Skeletal muscle satellite cell (primary cell): ENCODE measurements at regions not wholly inside any gene's neighbourhood (a gene's known extent, or its start where the extent isn't known, plus 50 kb on each side); places are given as distances from the start of the nearest gene placed in this dataset.

Experiments used
- H3K27me3 ChIP-seq: 2 replicates; pipeline ENCODE4 v1.7.0; 2013; ENCODE audit warnings: low read length; ENCODE audit not compliant: control insufficient read depth, insufficient read depth
- H3K36me3 ChIP-seq: 2 replicates; pipeline ENCODE4 v1.7.0; 2013; ENCODE audit warnings: mild to moderate bottlenecking, control low read depth, low read length; ENCODE audit not compliant: insufficient read depth
- H3K4me1 ChIP-seq: 2 replicates; pipeline ENCODE4 v1.7.0; 2013; ENCODE audit warnings: low read length; ENCODE audit not compliant: control insufficient read depth, insufficient read depth
- H3K4me2 ChIP-seq: 2 replicates; pipeline ENCODE4 v1.7.0; 2013; ENCODE audit warnings: mild to moderate bottlenecking, low read length
- H3K4me3 ChIP-seq: 2 replicates; pipeline ENCODE4 v1.7.0; 2013; ENCODE audit warnings: low read length
- H3K9ac ChIP-seq: 2 replicates; pipeline ENCODE4 v1.7.0; 2013; ENCODE audit warnings: mild to moderate bottlenecking, low read depth, low read length, moderate library complexity
- H3K9me3 ChIP-seq: replicated peaks from 2 replicates; pipeline ENCODE4 v1.7.0; 2013; ENCODE audit warnings: mild to moderate bottlenecking, control low read depth, low read length

DNA sequence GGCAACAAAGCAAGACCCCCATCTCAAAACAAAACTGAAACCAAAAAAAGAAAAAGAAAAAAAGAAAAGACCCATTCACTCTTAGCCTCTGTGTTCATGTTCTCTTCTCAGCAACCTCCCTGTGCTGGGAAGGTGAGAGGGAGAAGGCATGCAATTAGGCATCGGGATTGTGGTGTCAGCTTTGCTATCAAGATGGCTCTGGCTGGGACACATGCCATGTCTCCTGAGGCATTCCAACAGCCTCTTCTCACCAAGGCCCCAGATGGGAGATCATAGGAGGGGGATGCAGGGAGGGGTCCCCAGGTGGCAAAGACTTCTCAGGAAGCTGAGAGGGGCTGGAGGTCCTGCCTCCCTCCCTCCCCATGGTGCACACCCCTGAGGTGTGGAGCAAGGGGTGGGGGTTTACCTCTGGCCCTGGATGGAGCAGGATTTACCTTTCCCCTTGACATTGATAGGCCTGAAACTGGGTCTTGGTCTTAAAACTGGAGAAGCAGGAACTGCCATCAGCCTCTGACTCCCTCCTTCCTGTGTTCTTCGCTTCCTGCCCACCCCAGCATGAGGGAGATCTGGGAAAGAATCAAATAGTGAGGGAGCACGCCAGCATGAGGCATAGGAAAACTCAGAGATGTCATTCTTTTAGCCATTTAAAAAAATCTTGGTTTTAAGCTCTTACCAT lies 96.2 kb upstream of the DUSP5 start:
- H3K4me3 ChIP-seq, result no peak overlapping the region
- H3K4me1 ChIP-seq, result peaks cover 31% of the 10 kb centered on the region
- no peaks in the 10 kb centered on the region for H3K27me3 ChIP-seq
- H3K4me2 ChIP-seq, result no peak overlapping the region
- peak overlapping the region; percentile 9 for H3K9ac ChIP-seq
- H3K36me3 ChIP-seq, result no peaks in the 10 kb centered on the region
- H3K9me3 ChIP-seq, result no peaks in the 10 kb centered on the region

DNA sequence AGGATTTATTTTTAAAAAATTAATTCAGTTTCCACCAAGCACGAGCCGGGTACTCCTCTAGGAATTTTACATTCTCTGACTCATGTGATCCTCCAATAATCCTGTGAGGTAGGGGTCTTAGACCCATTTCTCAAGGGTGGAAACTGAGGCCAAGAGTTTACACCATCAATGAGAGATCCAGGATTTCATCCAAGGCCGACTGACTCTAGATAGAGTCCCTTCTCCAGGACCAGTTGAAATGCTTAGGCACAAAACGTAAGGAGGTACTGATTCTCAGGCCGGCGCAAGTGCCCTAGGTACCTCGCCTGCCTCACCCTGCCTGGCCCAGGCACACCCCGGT lies 95.7 kb upstream of the DUSP5 start:
- Histone ChIP-seq H3K27me3 (no peaks in the 10 kb centered on the region), H3K4me3 (no peak overlapping the region), H3K36me3 (no peaks in the 10 kb centered on the region), H3K4me2 (no peak overlapping the region), H3K9ac (no peak overlapping the region), H3K4me1 (peaks cover 31% of the 10 kb centered on the region), H3K9me3 (no peaks in the 10 kb centered on the region)

DNA sequence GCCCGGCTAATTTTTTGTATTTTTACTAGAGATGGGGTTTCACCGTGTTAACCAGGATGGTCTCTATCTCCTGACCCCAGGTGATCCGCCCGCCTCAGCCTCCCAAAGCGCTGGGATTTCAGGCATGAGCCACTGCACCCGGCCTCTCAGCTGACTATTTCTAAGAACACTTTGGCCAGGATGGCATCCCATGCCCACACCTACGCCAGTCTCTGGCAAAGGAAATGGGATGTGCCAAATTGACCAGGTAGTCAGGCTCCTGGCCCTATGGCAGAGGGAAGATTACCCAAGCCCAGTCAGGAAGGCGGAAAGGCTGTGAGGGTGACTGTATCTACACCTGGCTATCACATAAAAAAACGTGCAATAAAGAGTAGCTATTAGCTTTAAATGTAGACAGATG lies 94.1 kb upstream of the DUSP5 start:
- Histone ChIP-seq H3K4me2 (no peak overlapping the region), H3K4me3 (no peak overlapping the region), H3K36me3 (no peaks in the 10 kb centered on the region), H3K9me3 (no peaks in the 10 kb centered on the region), H3K4me1 (peaks cover 36% of the 10 kb centered on the region), H3K9ac (no peak overlapping the region), H3K27me3 (no peaks in the 10 kb centered on the region)

DNA sequence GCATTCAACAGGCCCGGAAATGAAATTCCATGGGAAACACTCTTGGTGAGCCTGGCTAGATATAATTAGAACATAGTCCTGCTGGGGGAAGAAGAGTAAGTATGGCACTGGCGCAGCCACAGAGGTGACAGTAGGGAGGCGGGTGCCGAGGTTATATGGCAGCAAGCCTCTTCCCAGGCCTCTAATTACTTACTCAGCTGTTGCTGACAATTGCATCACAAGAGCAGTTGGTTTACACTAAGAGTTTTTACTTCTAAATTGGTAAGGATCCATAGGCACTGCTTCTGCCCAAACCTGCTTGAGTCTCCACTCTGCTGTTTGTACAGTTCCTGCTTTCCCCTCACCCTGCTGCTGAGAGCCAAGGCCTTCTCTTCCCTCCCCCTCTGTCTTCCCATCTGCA lies 93.3 kb upstream of the DUSP5 start:
- Histone ChIP-seq H3K9me3 (no peaks in the 10 kb centered on the region), H3K27me3 (no peaks in the 10 kb centered on the region), H3K4me1 (peaks cover 39% of the 10 kb centered on the region), H3K4me2 (no peak overlapping the region), H3K4me3 (no peak overlapping the region), H3K9ac (no peak overlapping the region), H3K36me3 (no peaks in the 10 kb centered on the region)

DNA sequence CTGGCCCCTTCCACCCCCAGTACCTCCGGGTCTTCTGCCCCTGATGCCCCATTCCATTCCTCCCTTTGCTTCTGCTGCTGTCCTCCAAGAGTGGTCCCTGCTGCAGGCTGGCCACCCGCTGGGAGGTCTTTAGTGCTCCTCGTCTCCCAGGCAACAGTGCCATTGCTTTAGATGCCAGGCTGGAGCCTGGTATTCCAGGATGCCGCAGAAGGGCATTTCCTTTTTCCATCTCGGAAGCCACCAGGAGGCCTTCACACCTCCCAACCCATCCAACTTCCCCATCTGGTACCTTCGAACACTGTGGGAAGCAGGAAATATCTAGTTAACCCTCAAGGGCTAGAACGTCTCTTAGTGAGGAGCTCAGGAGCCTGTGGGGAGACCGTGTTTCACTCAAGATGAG lies 92.9 kb upstream of the DUSP5 start:
- Histone ChIP-seq H3K9ac (no peak overlapping the region), H3K9me3 (no peaks in the 10 kb centered on the region), H3K27me3 (no peaks in the 10 kb centered on the region)

DNA sequence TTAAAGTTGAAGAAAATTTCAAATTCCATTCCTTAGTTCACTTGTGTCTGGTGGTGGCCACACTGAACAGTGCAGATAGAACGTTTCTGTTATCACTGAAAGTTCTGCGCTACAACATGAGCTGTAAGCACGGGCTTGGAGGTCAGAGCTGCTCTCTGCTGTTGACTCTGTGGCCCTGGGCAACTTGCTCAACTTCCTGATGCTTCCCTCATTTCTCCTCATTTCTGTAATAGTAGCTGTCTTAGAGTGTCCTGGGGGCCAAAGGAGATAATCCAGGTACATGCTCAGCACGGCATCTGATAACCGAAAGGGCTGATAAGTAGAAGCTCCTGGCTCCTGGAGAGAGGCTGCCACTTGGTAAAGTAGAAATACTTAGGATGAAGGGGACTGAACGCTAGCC lies 92.3 kb upstream of the DUSP5 start:
- Histone ChIP-seq H3K9me3 (no peaks in the 10 kb centered on the region), H3K36me3 (no peaks in the 10 kb centered on the region), H3K4me1 (peaks cover 38% of the 10 kb centered on the region), H3K9ac (no peak overlapping the region), H3K4me2 (no peak overlapping the region), H3K27me3 (no peaks in the 10 kb centered on the region), H3K4me3 (no peak overlapping the region)

More for the DNA sequence above, 92.9 kb upstream of the DUSP5 start:
- Histone ChIP-seq H3K4me2 (no peak overlapping the region), H3K36me3 (no peaks in the 10 kb centered on the region), H3K4me3 (no peak overlapping the region), H3K4me1 (peaks cover 39% of the 10 kb centered on the region)

DNA sequence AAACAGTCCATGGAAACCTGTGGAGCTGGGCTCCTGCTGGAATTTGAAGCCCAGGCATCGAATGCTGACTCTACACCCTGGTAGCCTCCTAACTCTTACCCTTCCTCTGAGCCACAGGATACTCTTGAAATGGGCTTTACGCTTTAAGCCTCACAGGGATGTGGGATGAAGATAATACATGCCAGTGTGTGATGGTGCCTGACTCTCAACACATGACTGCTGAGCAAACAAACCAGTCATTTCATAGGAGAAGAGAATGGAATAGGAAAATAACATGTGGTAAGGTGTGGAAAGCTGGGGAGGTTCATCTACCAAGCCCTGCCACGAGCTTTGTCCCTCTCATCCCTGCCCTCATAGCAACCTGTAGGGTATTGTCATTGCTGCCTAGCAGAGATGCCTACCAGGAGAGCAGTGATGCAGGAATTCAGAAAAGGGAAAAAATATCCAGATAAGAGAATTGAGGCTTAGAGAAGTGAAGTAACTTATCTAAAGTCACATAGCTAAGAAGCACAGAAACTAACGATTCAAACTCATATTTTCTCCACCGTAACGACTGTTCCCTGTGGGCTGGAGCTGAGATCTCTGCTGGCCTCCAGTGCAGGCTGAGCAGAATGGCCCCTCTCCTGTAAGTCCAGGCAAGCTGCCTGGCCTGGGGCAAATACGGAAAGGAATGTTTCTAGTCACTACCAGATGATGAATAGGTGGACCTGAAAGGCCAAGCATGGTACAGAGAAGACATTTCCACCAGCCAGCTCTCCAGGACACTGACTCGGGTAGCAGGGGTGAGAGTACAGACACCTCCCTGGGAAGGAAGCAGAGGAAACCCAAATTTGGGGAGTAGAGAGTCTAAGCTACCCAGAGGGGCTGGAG lies 90.2 kb upstream of the DUSP5 start:
- no peaks in the 10 kb centered on the region for H3K9me3 ChIP-seq
- H3K36me3 ChIP-seq, result no peaks in the 10 kb centered on the region
- H3K4me2 ChIP-seq, result peak overlapping the region; percentile 26
- H3K4me3 ChIP-seq, result peak overlapping the region; percentile 24
- peak overlapping the region; percentile 74 for H3K9ac ChIP-seq
- no peaks in the 10 kb centered on the region for H3K27me3 ChIP-seq
- H3K4me1 ChIP-seq, result peaks cover 50% of the 10 kb centered on the region

DNA sequence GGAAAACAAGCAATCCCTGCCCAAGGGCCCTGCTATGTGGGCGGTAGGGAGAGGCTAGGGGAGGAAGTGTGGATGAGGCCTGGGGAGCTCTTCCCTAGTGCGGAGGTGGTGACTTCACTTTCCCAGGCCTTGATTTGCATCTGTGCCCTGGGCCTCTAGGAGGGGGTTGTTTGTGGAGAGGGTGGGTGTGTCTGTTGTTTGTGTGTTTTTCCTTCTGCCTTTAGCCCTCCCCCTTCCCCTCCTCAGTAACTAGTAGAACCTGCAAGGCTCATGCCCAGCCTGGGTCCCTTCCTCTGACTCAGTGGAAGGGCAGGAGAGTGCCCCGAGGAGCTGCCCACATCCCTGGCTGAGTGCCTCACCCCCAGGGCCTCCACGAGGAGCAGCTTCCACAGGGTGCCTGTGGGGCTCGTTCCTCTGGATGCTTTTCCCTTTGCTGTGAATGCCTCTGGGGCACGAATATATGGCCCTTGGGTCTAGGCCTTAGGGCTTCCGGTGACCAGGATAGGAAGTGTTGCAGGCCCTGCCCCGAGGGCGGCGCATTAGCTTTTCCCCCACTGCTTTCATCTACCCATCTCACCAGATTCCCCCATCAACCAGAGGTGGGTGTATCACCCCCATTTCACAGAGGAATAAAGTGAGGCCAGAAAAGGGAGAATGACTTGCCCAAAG lies 89.4 kb upstream of the DUSP5 start:
- H3K9me3 ChIP-seq, result no peaks in the 10 kb centered on the region
- peak overlapping the region; percentile 26 for H3K4me2 ChIP-seq
- H3K27me3 ChIP-seq, result no peaks in the 10 kb centered on the region
- H3K4me1 ChIP-seq, result peaks cover 56% of the 10 kb centered on the region
- peak overlapping the region; percentile 24 for H3K4me3 ChIP-seq
- H3K9ac ChIP-seq, result peak overlapping the region; percentile 74
- no peaks in the 10 kb centered on the region for H3K36me3 ChIP-seq

DNA sequence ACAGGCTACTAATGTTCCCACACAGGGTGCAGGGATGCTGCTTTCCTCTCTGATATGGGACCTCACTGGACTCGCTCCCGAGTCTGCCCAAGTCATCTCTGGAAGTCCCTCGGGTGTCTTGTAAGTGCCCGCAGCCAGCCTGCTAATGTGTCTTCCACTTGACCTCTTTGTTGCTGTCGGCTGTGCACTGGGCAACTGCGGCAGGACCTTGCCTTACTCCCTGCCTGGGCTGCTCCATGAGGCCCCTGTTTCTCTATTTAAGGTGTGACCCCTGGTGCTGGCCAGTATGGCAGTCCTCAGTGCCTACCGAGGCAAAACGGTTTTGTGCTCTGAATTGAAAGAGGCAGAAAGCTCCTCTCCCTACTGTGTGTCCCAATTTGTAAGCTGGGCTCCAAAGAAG lies 88.8 kb upstream of the DUSP5 start:
- Histone ChIP-seq H3K36me3 (no peaks in the 10 kb centered on the region), H3K4me3 (no peak overlapping the region), H3K9me3 (no peaks in the 10 kb centered on the region), H3K4me1 (peaks cover 61% of the 10 kb centered on the region), H3K27me3 (no peaks in the 10 kb centered on the region), H3K9ac (peak overlapping the region; percentile 74), H3K4me2 (no peak overlapping the region)

DNA sequence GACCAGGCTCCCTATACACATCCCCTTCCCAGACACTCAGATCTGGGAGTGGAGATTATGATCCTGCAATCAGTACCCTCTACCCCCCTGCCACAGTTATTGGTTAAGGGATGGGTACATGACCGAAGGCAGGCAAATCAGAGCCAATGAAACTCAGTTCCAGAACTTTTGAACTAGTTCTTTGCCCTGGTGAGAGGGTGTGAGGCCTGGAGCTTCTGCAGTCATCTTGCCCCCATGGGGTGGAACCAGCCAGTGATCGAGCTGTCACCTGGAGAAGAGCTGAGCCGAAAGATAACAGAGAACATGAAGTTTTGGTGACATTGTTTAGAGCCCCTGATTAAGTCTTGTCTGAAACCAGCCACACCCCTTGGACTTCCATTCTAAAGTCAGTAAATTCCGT lies 88.2 kb upstream of the DUSP5 start:
- H3K4me3 ChIP-seq, result no peak overlapping the region
- H3K9ac ChIP-seq, result peak overlapping the region; percentile 74
- H3K36me3 ChIP-seq, result no peaks in the 10 kb centered on the region
- H3K4me1 ChIP-seq, result peaks cover 65% of the 10 kb centered on the region
- no peaks in the 10 kb centered on the region for H3K9me3 ChIP-seq
- no peaks in the 10 kb centered on the region for H3K27me3 ChIP-seq
- H3K4me2 ChIP-seq, result no peak overlapping the region

DNA sequence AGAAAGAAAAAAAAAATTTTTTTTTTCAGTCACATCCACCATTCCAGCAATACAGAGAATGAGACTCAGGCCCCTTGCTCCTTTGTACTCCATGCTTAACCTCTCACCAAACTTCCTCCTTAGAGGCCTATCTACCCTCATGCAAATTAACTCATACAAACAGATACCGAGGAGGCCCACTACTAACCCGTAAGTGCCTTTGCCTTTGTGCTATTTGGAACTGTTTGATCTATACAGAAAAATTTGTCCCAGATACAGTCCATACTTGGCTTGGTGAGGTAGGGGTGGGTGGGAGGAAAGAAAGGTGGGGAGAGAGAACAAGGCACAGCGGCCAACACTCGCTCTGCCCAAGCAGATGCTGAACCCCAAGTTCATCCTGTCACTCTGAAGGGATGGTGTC lies 87.8 kb upstream of the DUSP5 start:
- H3K4me1 ChIP-seq, result peaks cover 66% of the 10 kb centered on the region
- H3K9me3 ChIP-seq, result no peaks in the 10 kb centered on the region
- H3K9ac ChIP-seq, result peak overlapping the region; percentile 74
- peak overlapping the region; percentile 40 for H3K4me3 ChIP-seq
- H3K4me2 ChIP-seq, result peak overlapping the region; percentile 60
- no peaks in the 10 kb centered on the region for H3K27me3 ChIP-seq
- H3K36me3 ChIP-seq, result no peaks in the 10 kb centered on the region
